Fibroblast of the aortic adventitia (primary cell): ENCODE measurements at regions not wholly inside any gene's neighbourhood (a gene's known extent, or its start where the extent isn't known, plus 50 kb on each side); places are given as distances from the start of the nearest gene placed in this dataset.

ENCODE experiments used
- DNase-seq: peaks from one replicate; pipeline ENCODE4 v3.0.0-alpha.2; 2010; ENCODE audit warnings: low read depth
- H3K4me3 ChIP-seq: 2 replicates; pipeline ENCODE4 v1.5.1; 2011; ENCODE audit warnings: low read depth, mild to moderate bottlenecking, control low read depth, low read length, moderate library complexity
- CTCF ChIP-seq: IDR thresholded peaks from 2 replicates; pipeline ENCODE4 v1.5.1; 2011; ENCODE audit warnings: mild to moderate bottlenecking, low read length, control low read depth, inconsistent platforms; ENCODE audit not compliant: insufficient read depth

- TF ChIP-seq CTCF, result no peak
- DNase-seq, result no peak
- H3K4me3 ChIP-seq, result no peak overlapping the region
Measured at GRCh38 chr2:64322433-64322832, 131.5 kb upstream of the LGALSL start.

DNA sequence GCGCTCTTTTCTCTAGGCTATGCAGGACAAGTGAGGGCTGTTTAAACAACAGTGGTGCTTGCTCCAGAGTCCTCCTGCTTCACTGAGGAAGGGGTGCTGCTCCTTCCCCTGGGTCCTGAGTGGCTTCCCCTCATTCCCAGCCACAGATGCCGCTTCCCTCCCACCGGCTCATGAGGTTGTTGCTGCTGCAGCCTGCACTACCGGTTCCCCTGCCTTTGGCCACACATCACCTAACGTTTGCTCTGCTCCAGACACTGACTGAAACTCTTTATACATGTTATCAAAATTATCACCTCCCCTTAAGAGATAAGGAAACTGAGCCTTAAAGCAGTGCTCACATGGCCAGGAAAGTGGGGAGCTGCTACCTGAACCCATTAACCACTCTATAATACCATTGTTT lies 130.8 kb upstream of the LGALSL start:
- TF ChIP-seq CTCF, result no peak
- DNase-seq, result no peak

DNA sequence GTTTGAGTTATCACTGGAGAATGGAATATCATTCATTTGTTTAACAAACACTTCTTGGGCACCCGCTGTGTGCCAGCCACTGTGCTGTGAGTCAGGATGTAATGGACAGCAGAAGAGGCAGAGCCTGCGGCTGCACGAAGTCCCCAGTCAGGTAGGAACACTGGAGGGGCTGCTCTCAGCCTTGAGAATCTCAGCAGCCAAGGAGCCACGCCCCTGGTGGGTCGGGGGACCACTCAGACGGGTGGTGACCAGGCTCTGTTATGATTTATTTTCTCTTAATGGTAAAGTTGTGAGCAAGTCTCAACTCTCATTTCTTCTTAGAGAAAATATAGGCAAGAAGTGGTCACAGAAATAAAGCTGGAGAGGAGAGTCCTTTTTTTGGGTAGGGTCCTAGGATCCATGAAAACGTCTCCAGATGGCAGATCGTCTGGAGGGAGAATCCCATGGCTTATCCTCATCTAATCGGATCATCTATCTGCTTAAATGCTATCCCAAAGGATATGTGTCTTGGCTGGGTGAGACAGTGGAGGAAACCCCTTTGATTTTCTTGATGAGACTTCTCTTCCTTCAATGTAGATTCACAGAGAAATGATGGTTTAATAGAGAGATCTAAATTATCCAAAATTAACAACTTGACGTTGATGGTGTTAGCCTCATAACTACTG lies 129.1 kb upstream of the LGALSL start:
- TF ChIP-seq CTCF, result no peak
- DNase-seq, result no peak
- no peak overlapping the region for H3K4me3 ChIP-seq

More for the DNA sequence above, 130.8 kb upstream of the LGALSL start:
- H3K4me3 ChIP-seq, result no peak overlapping the region

DNA sequence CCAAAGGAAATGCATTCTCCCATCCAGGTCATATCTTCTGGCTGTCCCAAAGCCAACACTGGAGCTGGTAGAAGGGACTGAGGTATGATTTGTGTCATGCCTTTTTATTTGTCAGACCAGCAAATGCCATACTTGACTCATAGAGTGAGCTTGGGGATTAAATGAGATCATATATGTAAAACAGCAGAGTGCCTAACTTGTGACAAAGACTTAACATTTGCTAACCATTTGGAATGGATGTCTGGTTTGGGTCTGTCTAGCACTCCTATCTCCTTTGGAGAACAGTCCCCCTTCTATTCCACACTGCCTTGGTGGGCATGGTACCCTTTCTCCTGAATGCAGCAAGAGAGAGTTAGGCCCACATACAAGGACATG lies 128.5 kb upstream of the LGALSL start:
- TF ChIP-seq CTCF, result no peak
- no peak for DNase-seq
- H3K4me3 ChIP-seq, result no peak overlapping the region

DNA sequence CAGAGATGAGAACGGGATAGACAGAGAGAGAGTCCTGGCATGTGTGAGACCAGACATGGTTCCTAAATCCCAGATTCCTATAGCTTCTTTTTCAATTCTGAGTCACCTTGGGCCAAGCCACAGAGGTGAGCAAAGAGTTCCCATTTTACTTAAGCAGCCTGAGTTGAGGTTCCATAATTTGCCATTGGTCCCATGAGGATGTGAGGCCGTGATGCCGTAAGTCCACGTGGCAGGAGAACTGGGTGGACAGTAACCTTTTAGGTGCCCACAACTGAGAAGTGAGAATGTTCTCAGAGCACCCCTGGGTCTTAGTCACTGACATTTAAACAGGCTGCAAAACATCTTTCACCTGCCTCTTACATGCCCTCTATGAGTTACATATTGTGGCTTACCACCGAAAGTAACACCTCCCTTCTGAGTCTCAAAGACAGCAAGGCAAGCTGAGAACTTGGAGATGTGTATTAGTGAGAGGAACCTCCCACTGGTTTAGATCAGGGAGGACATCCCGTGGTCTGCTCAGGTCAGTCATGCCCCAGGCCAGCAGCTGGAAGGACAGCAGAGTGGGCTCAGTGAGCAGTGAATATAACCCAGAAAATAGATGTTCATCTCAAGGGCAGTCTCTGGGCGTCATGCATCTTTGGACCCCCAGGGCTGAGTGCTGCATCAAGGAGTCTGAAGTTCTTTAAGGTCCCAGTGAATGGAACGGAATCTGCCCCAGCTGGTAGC lies 127.9 kb upstream of the LGALSL start:
- no peak for DNase-seq
- no peak for TF ChIP-seq CTCF
- H3K4me3 ChIP-seq, result no peak overlapping the region

DNA sequence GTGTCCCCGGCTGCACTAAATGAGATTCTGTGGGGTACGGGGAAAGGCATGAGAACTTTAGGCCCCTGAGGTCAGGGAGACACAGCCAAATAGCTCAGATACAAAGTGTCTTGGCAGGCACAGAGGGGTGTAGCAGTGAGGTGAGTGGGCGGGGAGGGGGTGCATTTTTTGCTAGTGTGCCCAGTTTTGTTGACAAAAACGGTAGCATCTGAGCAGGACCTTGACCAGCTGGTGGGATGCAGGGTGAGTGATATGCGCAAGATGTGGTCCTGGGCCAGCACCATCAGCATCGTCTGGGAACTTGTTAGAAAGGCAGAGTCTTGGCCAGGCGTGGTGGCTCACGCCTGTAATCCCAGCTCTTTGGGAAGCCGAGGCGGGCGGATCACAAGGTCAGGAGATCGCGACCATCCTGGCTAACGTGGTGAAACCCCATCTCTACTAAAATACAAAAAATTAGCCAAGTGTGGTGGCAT lies 127.3 kb upstream of the LGALSL start:
- no peak overlapping the region for H3K4me3 ChIP-seq
- no peak for TF ChIP-seq CTCF
- DNase-seq, result no peak
